Activated B cell treated with CpG ODN at 0.5 μM for 24 hours (primary cell): ENCODE measurements at regions not wholly inside any gene's neighbourhood (a gene's known extent, or its start where the extent isn't known, plus 50 kb on each side); places are given as distances from the start of the nearest gene placed in this dataset.

ENCODE experiments used
- ATAC-seq: fragments of 200-7000 bp; cut with Tn5 transposase; one replicate; pipeline ENCODE4 v1.10.0; 2021; ENCODE audit warnings: low read depth, mild to moderate bottlenecking, moderate library complexity
- CTCF ChIA-PET: fragments of 350-600 bp; sonication (Branson Sonifier 250); formaldehyde crosslinking; loops from one replicate; lab custom pipeline; 2021; ENCODE audit warnings: antibody characterized with exemption; lab: Charles Lee
- POLR2A ChIA-PET: fragments of 350-600 bp; sonication (Branson Sonifier 250); formaldehyde crosslinking; loops from one replicate; lab custom pipeline; 2021; ENCODE audit warnings: antibody characterized with exemption; lab: Charles Lee
- DNase-seq: peaks from one replicate; pipeline ENCODE4 v3.0.0; 2022
- H3K27ac Mint-ChIP-seq: one replicate; pipeline ENCODE4 v1.8.0; 2020; ENCODE audit warnings: mixed read lengths
- H3K27me3 Mint-ChIP-seq: one replicate; pipeline ENCODE4 v1.8.0; 2021; ENCODE audit warnings: mixed read lengths
- H3K36me3 Mint-ChIP-seq: one replicate; pipeline ENCODE4 v1.8.0; 2021; ENCODE audit warnings: low read depth, mixed read lengths
- H3K4me1 Mint-ChIP-seq: one replicate; pipeline ENCODE4 v1.8.0; 2021; ENCODE audit warnings: mixed read lengths
- H3K4me3 Mint-ChIP-seq: one replicate; pipeline ENCODE4 v1.8.0; 2020; ENCODE audit warnings: mild to moderate bottlenecking, mixed read lengths
- H3K9me3 Mint-ChIP-seq: one replicate; pipeline ENCODE4 v1.8.0; 2020; ENCODE audit warnings: mixed read lengths
- CTCF ChIP-seq: fragments of 200-600 bp; IDR thresholded peaks from one replicate; pipeline ENCODE4 v1.8.0; 2022; ENCODE audit warnings: antibody characterized with exemption, mild to moderate bottlenecking
- intact Hi-C: fragments of 100-400 bp; cut with micrococcal nuclease; formaldehyde crosslinking; loops from one replicate; pipeline ENCODE4 v1.15.1; 2024

- no peak for DNase-seq
- no peak overlapping the region for H3K4me3 Mint-ChIP-seq
- TF ChIP-seq CTCF = no peak
- H3K9me3 Mint-ChIP-seq = no peaks in the 10 kb centered on the region
- CTCF ChIA-PET = no interaction called here
- H3K27ac Mint-ChIP-seq = no peak overlapping the region
- ATAC-seq = no peak
- no peaks in the 10 kb centered on the region for H3K4me1 Mint-ChIP-seq
- H3K27me3 Mint-ChIP-seq = peaks cover 14% of the 10 kb centered on the region
- no peaks in the 10 kb centered on the region for H3K36me3 Mint-ChIP-seq
- intact Hi-C loops = no loop called here
- POLR2A ChIA-PET = no interaction called here
Observed at GRCh38 chr10:61098966-61099365, 155.0 kb upstream of the RHOBTB1 start.

- H3K27ac Mint-ChIP-seq = no peak overlapping the region
- H3K4me1 Mint-ChIP-seq = no peaks in the 10 kb centered on the region
- intact Hi-C loops = no loop called here
- TF ChIP-seq CTCF = no peak
- ATAC-seq (no peak), DNase-seq (no peak)
- H3K36me3 Mint-ChIP-seq = no peaks in the 10 kb centered on the region
- H3K4me3 Mint-ChIP-seq = no peak overlapping the region
- ChIA-PET CTCF (no interaction called here), POLR2A (no interaction called here)
- peaks cover 21% of the 10 kb centered on the region for H3K27me3 Mint-ChIP-seq
- no peaks in the 10 kb centered on the region for H3K9me3 Mint-ChIP-seq
Observed at GRCh38 chr10:61097026-61097425, 153.0 kb upstream of the RHOBTB1 start.

- POLR2A ChIA-PET = no interaction called here
- no peak overlapping the region for H3K27ac Mint-ChIP-seq
- H3K36me3 Mint-ChIP-seq = no peaks in the 10 kb centered on the region
- H3K9me3 Mint-ChIP-seq = no peaks in the 10 kb centered on the region
- no peak for DNase-seq
- intact Hi-C loops = no loop called here
- no peak overlapping the region for H3K4me3 Mint-ChIP-seq
- no peak for TF ChIP-seq CTCF
- H3K27me3 Mint-ChIP-seq = peaks cover 21% of the 10 kb centered on the region
- CTCF ChIA-PET = interaction anchor here (0.7 kb wide), 1 partner anchor 376 kb away, joined by 3 read pairs; no protein-coding TSS in a partner anchor
- H3K4me1 Mint-ChIP-seq = peaks cover 5% of the 10 kb centered on the region
- ATAC-seq = no peak
Observed at GRCh38 chr10:61096056-61096455, 152.1 kb upstream of the RHOBTB1 start.

- no peak overlapping the region for H3K27ac Mint-ChIP-seq
- intact Hi-C loops = no loop called here
- POLR2A ChIA-PET = no interaction called here
- ATAC-seq (no peak), DNase-seq (no peak)
- peaks cover 5% of the 10 kb centered on the region for H3K4me1 Mint-ChIP-seq
- CTCF ChIA-PET = no interaction called here
- TF ChIP-seq CTCF = no peak
- no peak overlapping the region for H3K4me3 Mint-ChIP-seq
- H3K27me3 Mint-ChIP-seq = peaks cover 10% of the 10 kb centered on the region
- H3K36me3 Mint-ChIP-seq = no peaks in the 10 kb centered on the region
- no peaks in the 10 kb centered on the region for H3K9me3 Mint-ChIP-seq
Observed at GRCh38 chr10:61091531-61091930, 147.5 kb upstream of the RHOBTB1 start.

- intact Hi-C loops = no loop called here
- CTCF ChIA-PET = no interaction called here
- Mint-ChIP-seq H3K27ac (no peak overlapping the region), H3K27me3 (peaks cover 17% of the 10 kb centered on the region), H3K9me3 (peaks cover 5% of the 10 kb centered on the region), H3K36me3 (no peaks in the 10 kb centered on the region), H3K4me1 (peaks cover 5% of the 10 kb centered on the region), H3K4me3 (no peak overlapping the region)
- DNase-seq (no peak), ATAC-seq (no peak)
- no peak for TF ChIP-seq CTCF
- POLR2A ChIA-PET = no interaction called here
Observed at GRCh38 chr10:61089251-61089650, 145.3 kb upstream of the RHOBTB1 start.
